HCT116 (cell line): ENCODE measurements at regions not wholly inside any gene's neighbourhood (a gene's known extent, or its start where the extent isn't known, plus 50 kb on each side); places are given as distances from the start of the nearest gene placed in this dataset.

Experiments
- ATAC-seq: fragments of 200-7000 bp; cut with Tn5 transposase; 2 replicates; pipeline ENCODE4 v1.9.1; 2020; ENCODE audit warnings: mild to moderate bottlenecking, moderate library complexity
- BruUV-seq: library from RNA; stranded (reverse); fragments of 400-500 nt; replicated peaks from 2 replicates; lab custom pipeline; 2021; lab: Mats Ljungman, UMichigan
- CTCF ChIA-PET: fragments of 300-600 bp; sonication (Branson Sonifier 250); formaldehyde crosslinking; loops from one replicate; lab custom pipeline; 2021; ENCODE audit warnings: antibody characterized with exemption; lab: Charles Lee
- POLR2A ChIA-PET: fragments of 300-600, 350-600 bp; sonication (Branson Sonifier 250); formaldehyde crosslinking; loops from one replicate; lab custom pipeline; 2021; ENCODE audit warnings: antibody characterized with exemption; lab: Charles Lee
- RAD21 ChIA-PET, 2 experiments: fragments of 300-600 bp; sonication (Branson Sonifier 250); formaldehyde crosslinking; loops; one replicate each; lab custom pipeline; 2023; ENCODE audit warnings: low total read pairs in 2 of 2; ENCODE audit not compliant: uncharacterized antibody in 2 of 2, unreplicated experiment in 2 of 2, low non-redundant PET in 1 of 2; lab: Charles Lee
- DNase-seq: peaks from one replicate; pipeline ENCODE4 v3.0.0-alpha.2; 2010; ENCODE audit warnings: low read depth, low spot score
- H2AFZ ChIP-seq: fragments of 200-600 bp; shearing (Covaris generic), sonication (generic); 2 replicates; pipeline ENCODE4 v1.6.1; 2017; ENCODE audit warnings: low read depth, mixed run types, mixed read lengths, antibody characterized with exemption, low read length; ENCODE audit not compliant: poor library complexity, severe bottlenecking
- H3K27ac ChIP-seq: 2 replicates; pipeline ENCODE4 v1.5.1; 2012; ENCODE audit warnings: low read depth, low read length
- H3K27me3 ChIP-seq: fragments of 200-600 bp; sonication (generic); 2 replicates; pipeline ENCODE4 v1.6.1; 2016; ENCODE audit warnings: mixed run types, low read length, mixed read lengths; ENCODE audit not compliant: insufficient read depth
- H3K36me3 ChIP-seq, 2 experiments: fragments of 200-500 bp in 1 of 2; fragments of 200-600 bp in 1 of 2; sonication (Bioruptor generic) in 1 of 2; sonication (generic) in 1 of 2; 2 replicates each; pipeline versions ENCODE4 v1.5.1 to v1.6.1; 2014 to 2016; ENCODE audit warnings: low read length in 2 of 2, inconsistent platforms in 1 of 2, mixed read lengths in 1 of 2, mixed run types in 1 of 2; ENCODE audit not compliant: insufficient read depth in 2 of 2, control insufficient read depth in 1 of 2
- H3K4me1 ChIP-seq, 2 experiments: fragments of 200-600 bp in 1 of 2; sonication (generic) in 1 of 2; 2 replicates each; pipeline versions ENCODE4 v1.5.1 to v1.6.1; 2012 to 2017; ENCODE audit warnings: low read length in 2 of 2, inconsistent platforms in 1 of 2, mild to moderate bottlenecking in 1 of 2, mixed read lengths in 1 of 2, mixed run types in 1 of 2, moderate library complexity in 1 of 2; ENCODE audit not compliant: insufficient read depth in 2 of 2, control insufficient read depth in 1 of 2
- H3K4me2 ChIP-seq: fragments of 200-600 bp; sonication (generic); 2 replicates; pipeline ENCODE4 v1.6.1; 2017; ENCODE audit warnings: mixed run types, low read length, mixed read lengths
- H3K4me3 ChIP-seq, 2 experiments: fragments of 200-600 bp in 1 of 2; sonication (generic) in 1 of 2; replicated peaks in 1 of 2; 2 replicates each; pipeline ENCODE4 v1.5.1; 2011 to 2016; ENCODE audit warnings: low read length in 2 of 2, control low read depth in 1 of 2, low read depth in 1 of 2, mild to moderate bottlenecking in 1 of 2, mixed read lengths in 1 of 2, mixed run types in 1 of 2
- H3K79me2 ChIP-seq: fragments of 200-600 bp; sonication (generic); 2 replicates; pipeline ENCODE4 v1.6.1; 2017; ENCODE audit warnings: mild to moderate bottlenecking, mixed run types, low read length, moderate library complexity, mixed read lengths; ENCODE audit not compliant: insufficient read depth
- H3K9ac ChIP-seq: fragments of 200-600 bp; sonication (generic); 2 replicates; pipeline ENCODE4 v1.6.1; 2016; ENCODE audit warnings: low read length, mixed read lengths
- H3K9me2 ChIP-seq: fragments of 200-600 bp; sonication (generic), shearing (Covaris generic); 2 replicates; pipeline ENCODE4 v1.6.1; 2017; ENCODE audit warnings: mixed run types, mild to moderate bottlenecking, moderate library complexity; ENCODE audit not compliant: insufficient read depth
- H3K9me3 ChIP-seq, 2 experiments: fragments of 200-500 bp in 1 of 2; fragments of 200-600 bp in 1 of 2; sonication (Bioruptor generic) in 1 of 2; sonication (generic) in 1 of 2; 2 replicates each; pipeline ENCODE4 v1.6.1; 2014 to 2017; ENCODE audit warnings: low read length in 2 of 2, mixed read lengths in 2 of 2, inconsistent platforms in 1 of 2, low read depth in 1 of 2, mild to moderate bottlenecking in 1 of 2, mixed run types in 1 of 2, moderate library complexity in 1 of 2; ENCODE audit not compliant: control insufficient read depth in 1 of 2, insufficient read depth in 1 of 2
- H4K20me1 ChIP-seq: fragments of 200-600 bp; sonication (generic), shearing (Covaris generic); 2 replicates; pipeline ENCODE4 v1.6.1; 2017; ENCODE audit warnings: mixed run types, mild to moderate bottlenecking, moderate library complexity; ENCODE audit not compliant: insufficient read depth
- CEBPB ChIP-seq: IDR thresholded peaks from 2 replicates; pipeline ENCODE4 v1.6.1; 2012; ENCODE audit warnings: low read depth
- EZH2phosphoT487 ChIP-seq: fragments of 200-600 bp; IDR thresholded peaks from 2 replicates; pipeline ENCODE4 v1.6.1; 2018; ENCODE audit warnings: antibody characterized with exemption, borderline replicate concordance
- FOSL1 ChIP-seq: IDR thresholded peaks from 2 replicates; pipeline ENCODE4 v1.6.1; 2012; ENCODE audit warnings: low read depth
- RAD21 ChIP-seq: IDR thresholded peaks from 2 replicates; pipeline ENCODE4 v1.6.1; 2012; ENCODE audit warnings: low read depth, mild to moderate bottlenecking
- SRF ChIP-seq: IDR thresholded peaks from 2 replicates; pipeline ENCODE4 v1.6.1; 2012; ENCODE audit warnings: low read depth
- TCF7L2 ChIP-seq: IDR thresholded peaks from 2 replicates; pipeline ENCODE4 v1.7.0; 2011; ENCODE audit warnings: borderline replicate concordance, inconsistent platforms; ENCODE audit not compliant: insufficient read depth, insufficient read length; ENCODE audit errors: extremely low read depth
- intact Hi-C: fragments of 100-400 bp; cut with micrococcal nuclease; formaldehyde crosslinking; loops from 2 replicates; pipeline ENCODE4 v1.10.0; 2022
- TF ChIP-seq, protein P1 (sequence below): IDR thresholded peaks from 2 replicates; pipeline ENCODE4 v1.6.1; 2011; ENCODE audit warnings: mild to moderate bottlenecking, low read length, moderate library complexity; ENCODE audit not compliant: insufficient replicate concordance; ENCODE audit errors: extremely low read depth
- TF ChIP-seq, protein P2 (sequence below): IDR thresholded peaks from 2 replicates; pipeline ENCODE4 v1.6.1; 2012; ENCODE audit warnings: low read depth

DNA sequence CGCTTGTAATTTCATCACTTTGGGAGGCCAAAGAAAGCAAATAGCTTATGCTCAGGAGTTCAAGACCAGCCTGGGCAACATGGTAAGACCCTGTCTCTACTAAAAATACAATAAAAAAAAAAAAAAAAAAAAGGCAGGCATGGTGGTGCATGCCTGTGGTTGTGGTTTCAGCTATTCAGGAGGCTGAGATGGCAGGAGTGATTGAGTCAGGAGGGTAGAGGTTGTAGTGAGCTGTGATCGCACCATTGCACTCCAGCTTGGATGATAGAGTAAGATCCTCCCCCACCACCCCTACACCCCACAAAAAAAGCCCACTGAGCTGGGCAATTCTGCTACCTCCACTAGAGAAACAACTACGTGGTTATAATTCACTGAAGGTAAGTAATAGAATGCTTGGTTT is 118.8 kb upstream of the PCDH18 start:
- no peaks in the 10 kb centered on the region for H3K27me3 ChIP-seq
- no peaks in the 10 kb centered on the region for H3K36me3 ChIP-seq
- H3K4me3 ChIP-seq: no peak overlapping the region
- H3K9me2 ChIP-seq: no peaks in the 10 kb centered on the region
- TF ChIP-seq, protein P1, sequence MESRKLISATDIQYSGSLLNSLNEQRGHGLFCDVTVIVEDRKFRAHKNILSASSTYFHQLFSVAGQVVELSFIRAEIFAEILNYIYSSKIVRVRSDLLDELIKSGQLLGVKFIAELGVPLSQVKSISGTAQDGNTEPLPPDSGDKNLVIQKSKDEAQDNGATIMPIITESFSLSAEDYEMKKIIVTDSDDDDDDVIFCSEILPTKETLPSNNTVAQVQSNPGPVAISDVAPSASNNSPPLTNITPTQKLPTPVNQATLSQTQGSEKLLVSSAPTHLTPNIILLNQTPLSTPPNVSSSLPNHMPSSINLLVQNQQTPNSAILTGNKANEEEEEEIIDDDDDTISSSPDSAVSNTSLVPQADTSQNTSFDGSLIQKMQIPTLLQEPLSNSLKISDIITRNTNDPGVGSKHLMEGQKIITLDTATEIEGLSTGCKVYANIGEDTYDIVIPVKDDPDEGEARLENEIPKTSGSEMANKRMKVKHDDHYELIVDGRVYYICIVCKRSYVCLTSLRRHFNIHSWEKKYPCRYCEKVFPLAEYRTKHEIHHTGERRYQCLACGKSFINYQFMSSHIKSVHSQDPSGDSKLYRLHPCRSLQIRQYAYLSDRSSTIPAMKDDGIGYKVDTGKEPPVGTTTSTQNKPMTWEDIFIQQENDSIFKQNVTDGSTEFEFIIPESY: no peak
- TF ChIP-seq CEBPB: no peak
- TF ChIP-seq RAD21: no peak
- TF ChIP-seq, protein P2, sequence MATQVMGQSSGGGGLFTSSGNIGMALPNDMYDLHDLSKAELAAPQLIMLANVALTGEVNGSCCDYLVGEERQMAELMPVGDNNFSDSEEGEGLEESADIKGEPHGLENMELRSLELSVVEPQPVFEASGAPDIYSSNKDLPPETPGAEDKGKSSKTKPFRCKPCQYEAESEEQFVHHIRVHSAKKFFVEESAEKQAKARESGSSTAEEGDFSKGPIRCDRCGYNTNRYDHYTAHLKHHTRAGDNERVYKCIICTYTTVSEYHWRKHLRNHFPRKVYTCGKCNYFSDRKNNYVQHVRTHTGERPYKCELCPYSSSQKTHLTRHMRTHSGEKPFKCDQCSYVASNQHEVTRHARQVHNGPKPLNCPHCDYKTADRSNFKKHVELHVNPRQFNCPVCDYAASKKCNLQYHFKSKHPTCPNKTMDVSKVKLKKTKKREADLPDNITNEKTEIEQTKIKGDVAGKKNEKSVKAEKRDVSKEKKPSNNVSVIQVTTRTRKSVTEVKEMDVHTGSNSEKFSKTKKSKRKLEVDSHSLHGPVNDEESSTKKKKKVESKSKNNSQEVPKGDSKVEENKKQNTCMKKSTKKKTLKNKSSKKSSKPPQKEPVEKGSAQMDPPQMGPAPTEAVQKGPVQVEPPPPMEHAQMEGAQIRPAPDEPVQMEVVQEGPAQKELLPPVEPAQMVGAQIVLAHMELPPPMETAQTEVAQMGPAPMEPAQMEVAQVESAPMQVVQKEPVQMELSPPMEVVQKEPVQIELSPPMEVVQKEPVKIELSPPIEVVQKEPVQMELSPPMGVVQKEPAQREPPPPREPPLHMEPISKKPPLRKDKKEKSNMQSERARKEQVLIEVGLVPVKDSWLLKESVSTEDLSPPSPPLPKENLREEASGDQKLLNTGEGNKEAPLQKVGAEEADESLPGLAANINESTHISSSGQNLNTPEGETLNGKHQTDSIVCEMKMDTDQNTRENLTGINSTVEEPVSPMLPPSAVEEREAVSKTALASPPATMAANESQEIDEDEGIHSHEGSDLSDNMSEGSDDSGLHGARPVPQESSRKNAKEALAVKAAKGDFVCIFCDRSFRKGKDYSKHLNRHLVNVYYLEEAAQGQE: no peak
- TF ChIP-seq SRF: no peak
- no peak for TF ChIP-seq FOSL1
- TF ChIP-seq EZH2phosphoT487: no peak
- TF ChIP-seq TCF7L2: no peak
- DNase-seq (no peak), ATAC-seq (no peak)
- no peak overlapping the region for H3K27ac ChIP-seq
- H3K9ac ChIP-seq: no peak overlapping the region
- H3K79me2 ChIP-seq: no peaks in the 10 kb centered on the region
- no peaks in the 10 kb centered on the region for H3K4me1 ChIP-seq
- no peaks in the 10 kb centered on the region for H4K20me1 ChIP-seq
- no peak overlapping the region for H3K4me2 ChIP-seq
- no peaks in the 10 kb centered on the region for H3K9me3 ChIP-seq
- ChIA-PET CTCF (no interaction called here), POLR2A (no interaction called here), RAD21 (no interaction called here)
- intact Hi-C loops: no loop called here
- BruUV-seq: no TSS peak
- no peak overlapping the region for H2AFZ ChIP-seq
